H9 (cell line): ENCODE measurements at regions not wholly inside any gene's neighbourhood (a gene's known extent, or its start where the extent isn't known, plus 50 kb on each side); places are given as distances from the start of the nearest gene placed in this dataset.

ENCODE experiments used
- DNase-seq: peaks from one replicate; pipeline ENCODE4 v3.0.0-alpha.2; 2017
- H2AFZ ChIP-seq: one replicate; pipeline ENCODE4 v1.6.1; 2013; ENCODE audit warnings: mild to moderate bottlenecking, low read length, control low read depth, moderate library complexity
- H2AK5ac ChIP-seq: 2 replicates; pipeline ENCODE4 v1.6.1; 2013; ENCODE audit warnings: low read length, control low read depth, mixed read lengths; ENCODE audit not compliant: insufficient read length
- H2BK120ac ChIP-seq: one replicate; pipeline ENCODE4 v1.6.1; 2013; ENCODE audit warnings: low read depth, mild to moderate bottlenecking, low read length, control low read depth, inconsistent platforms; ENCODE audit not compliant: poor library complexity, severe bottlenecking
- H2BK12ac ChIP-seq: 2 replicates; pipeline ENCODE4 v1.6.1; 2013; ENCODE audit warnings: low read length, control low read depth, mixed read lengths, low read depth; ENCODE audit not compliant: insufficient read length
- H2BK15ac ChIP-seq: 2 replicates; pipeline ENCODE4 v1.6.1; 2013; ENCODE audit warnings: low read depth, low read length, control low read depth
- H2BK20ac ChIP-seq: one replicate; pipeline ENCODE4 v1.6.1; 2013; ENCODE audit warnings: low read depth, mild to moderate bottlenecking, low read length, control low read depth, inconsistent platforms; ENCODE audit not compliant: poor library complexity, severe bottlenecking
- H2BK5ac ChIP-seq: 2 replicates; pipeline ENCODE4 v1.6.1; 2013; ENCODE audit warnings: low read length, control low read depth, mixed read lengths; ENCODE audit not compliant: insufficient read length
- H3K14ac ChIP-seq: 2 replicates; pipeline ENCODE4 v1.6.1; 2013; ENCODE audit warnings: low read length, control low read depth; ENCODE audit not compliant: insufficient read depth
- H3K18ac ChIP-seq: 2 replicates; pipeline ENCODE4 v1.6.1; 2013; ENCODE audit warnings: low read depth, mild to moderate bottlenecking, mixed read lengths, low read length, control low read depth; ENCODE audit not compliant: insufficient read length
- H3K23ac ChIP-seq: 2 replicates; pipeline ENCODE4 v1.6.1; 2013; ENCODE audit warnings: low read length, control low read depth, mixed read lengths, low read depth; ENCODE audit not compliant: insufficient read length
- H3K23me2 ChIP-seq: 2 replicates; pipeline ENCODE4 v1.6.1; 2013; ENCODE audit warnings: low read depth, mild to moderate bottlenecking, mixed read lengths, low read length, control low read depth; ENCODE audit not compliant: insufficient read length, poor library complexity, severe bottlenecking
- H3K27ac ChIP-seq: 2 replicates; pipeline ENCODE4 v1.5.1; 2013; ENCODE audit warnings: low read length, control low read depth, mixed read lengths, low read depth; ENCODE audit not compliant: insufficient read length
- H3K27me3 ChIP-seq: 2 replicates; pipeline ENCODE4 v1.6.1; 2013; ENCODE audit warnings: low read length, control low read depth, inconsistent platforms; ENCODE audit not compliant: insufficient read depth
- H3K4ac ChIP-seq: 2 replicates; pipeline ENCODE4 v1.6.1; 2013; ENCODE audit warnings: low read depth, mild to moderate bottlenecking, control low read depth, inconsistent platforms, low read length, moderate library complexity
- H3K4me1 ChIP-seq: 2 replicates; pipeline ENCODE4 v1.6.1; 2013; ENCODE audit warnings: low read length, control low read depth, inconsistent platforms; ENCODE audit not compliant: insufficient read depth
- H3K4me2 ChIP-seq: 2 replicates; pipeline ENCODE4 v1.6.1; 2013; ENCODE audit warnings: low read length, control low read depth, mixed read lengths; ENCODE audit not compliant: insufficient read length, insufficient read depth
- H3K56ac ChIP-seq: 2 replicates; pipeline ENCODE4 v1.6.1; 2013; ENCODE audit warnings: low read depth, mild to moderate bottlenecking, mixed read lengths, low read length, control low read depth; ENCODE audit not compliant: insufficient read length
- H3K79me1 ChIP-seq: 2 replicates; pipeline ENCODE4 v1.6.1; 2013; ENCODE audit warnings: low read depth, mild to moderate bottlenecking, moderate library complexity, low read length, control low read depth, inconsistent platforms; ENCODE audit not compliant: insufficient read depth, poor library complexity, severe bottlenecking
- H3K79me2 ChIP-seq: 2 replicates; pipeline ENCODE4 v1.6.1; 2013; ENCODE audit warnings: low read length, control low read depth, inconsistent platforms; ENCODE audit not compliant: insufficient read depth
- H3K9ac ChIP-seq: 2 replicates; pipeline ENCODE4 v1.6.1; 2013; ENCODE audit warnings: low read length, control low read depth, mixed read lengths; ENCODE audit not compliant: insufficient read length; ENCODE audit errors: extremely low read depth
- H3K9me3 ChIP-seq: one replicate; pipeline ENCODE4 v1.6.1; 2013; ENCODE audit warnings: low read depth, low read length, inconsistent platforms; ENCODE audit not compliant: control insufficient read depth
- H3T11ph ChIP-seq: one replicate; pipeline ENCODE4 v1.6.1; 2013; ENCODE audit warnings: mild to moderate bottlenecking, low read length, control low read depth, inconsistent platforms
- H4K20me1 ChIP-seq: one replicate; pipeline ENCODE4 v1.6.1; 2013; ENCODE audit not compliant: control insufficient read depth, insufficient read length, insufficient read depth
- H4K5ac ChIP-seq: 2 replicates; pipeline ENCODE4 v1.6.1; 2013; ENCODE audit warnings: low read depth, mild to moderate bottlenecking, mixed read lengths, low read length, control low read depth; ENCODE audit not compliant: insufficient read length
- H4K8ac ChIP-seq: replicated peaks from 2 replicates; pipeline ENCODE4 v1.6.1; 2013; ENCODE audit warnings: low read length, control low read depth, mixed read lengths, low read depth; ENCODE audit not compliant: insufficient read length
- H4K91ac ChIP-seq: 2 replicates; pipeline ENCODE4 v1.6.1; 2013; ENCODE audit warnings: low read depth, mild to moderate bottlenecking, moderate library complexity, mixed read lengths, low read length, control low read depth; ENCODE audit not compliant: insufficient read length
- H3K27ac Mint-ChIP-seq, 3 experiments: 2 replicates in 2 of 3; 3 replicates in 1 of 3; pipeline ENCODE4 v1.8.0; 2020 to 2021; ENCODE audit warnings: mixed read lengths in 3 of 3, mild to moderate bottlenecking in 1 of 3, moderate library complexity in 1 of 3
- H3K27me3 Mint-ChIP-seq: 2 replicates; pipeline ENCODE4 v1.8.0; 2021; ENCODE audit warnings: low read depth, mild to moderate bottlenecking, moderate library complexity, mixed read lengths
- H3K36me3 Mint-ChIP-seq, 3 experiments: 2 replicates in 2 of 3; 3 replicates in 1 of 3; pipeline ENCODE4 v1.8.0; 2020 to 2021; ENCODE audit warnings: low read depth in 3 of 3, mixed read lengths in 3 of 3; ENCODE audit not compliant: insufficient read depth in 1 of 3
- H3K4me1 Mint-ChIP-seq, 2 experiments: 2 replicates each; pipeline ENCODE4 v1.8.0; 2020; ENCODE audit warnings: mixed read lengths in 2 of 2
- H3K4me3 Mint-ChIP-seq, 2 experiments: 2 replicates in 1 of 2; 3 replicates in 1 of 2; pipeline ENCODE4 v1.8.0; 2020 to 2021; ENCODE audit warnings: mild to moderate bottlenecking in 2 of 2, mixed read lengths in 2 of 2, moderate library complexity in 1 of 2
- H3K9me3 Mint-ChIP-seq, 2 experiments: 2 replicates in 1 of 2; 3 replicates in 1 of 2; pipeline ENCODE4 v1.8.0; 2020; ENCODE audit warnings: mild to moderate bottlenecking in 2 of 2, mixed read lengths in 2 of 2, moderate library complexity in 1 of 2
- WGBS: extraction: QIAGEN DNeasy Blood & Tissue Kit; methylation state at CpG from one replicate; pipeline ENCODE4 v1.1.7; 2013; ENCODE audit warnings: missing lambda C conversion rate, low lambda C conversion rate, mixed read lengths; ENCODE audit not compliant: insufficient read length; ENCODE audit errors: extremely low coverage; 5-methylcytosine and 5-hydroxymethylcytosine counted together
- TF ChIP-seq, protein P1 (sequence below): fragments of 200-600 bp; sonication (generic); conservative IDR thresholded peaks from 3 replicates; pipeline ENCODE4 v1.8.0; 2021; ENCODE audit warnings: antibody characterized with exemption, mild to moderate bottlenecking

DNA sequence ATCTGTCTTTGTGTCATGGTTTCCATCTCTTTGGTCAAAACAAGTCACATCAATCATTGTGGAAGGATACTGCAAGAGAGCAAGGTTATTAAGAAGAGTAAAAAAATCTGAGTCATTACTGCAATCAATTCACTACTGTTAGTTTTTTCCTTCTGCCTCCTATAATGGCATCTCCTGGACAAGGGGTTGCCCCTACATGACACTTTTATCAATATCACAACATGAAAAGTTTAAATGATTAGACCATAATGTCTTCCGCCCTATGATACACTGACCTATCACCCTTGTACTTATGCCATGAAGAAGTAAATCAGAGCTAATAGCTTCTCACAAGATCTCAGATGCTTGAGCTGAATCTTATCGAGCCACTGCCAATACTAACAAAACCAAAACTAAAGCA is 223.9 kb downstream of the KCNK2 start:
- Histone ChIP-seq H4K8ac (no peak overlapping the region), H3K18ac (no peak overlapping the region), H3K23ac (no peak overlapping the region), H3K79me1 (no peaks in the 10 kb centered on the region), H3K23me2 (no peaks in the 10 kb centered on the region), H3K4ac (no peak overlapping the region), H3K4me1 (no peaks in the 10 kb centered on the region), H2AK5ac (no peak overlapping the region), H3T11ph (no peak overlapping the region), H4K5ac (no peak overlapping the region), H2BK12ac (no peak overlapping the region), H3K79me2 (no peaks in the 10 kb centered on the region), H3K9me3 (no peaks in the 10 kb centered on the region), H2AFZ (no peak overlapping the region), H3K14ac (no peak overlapping the region), H2BK5ac (no peak overlapping the region), H2BK20ac (no peak overlapping the region), H3K4me2 (no peak overlapping the region), H4K20me1 (no peaks in the 10 kb centered on the region), H2BK15ac (no peak overlapping the region), H3K27me3 (no peaks in the 10 kb centered on the region), H2BK120ac (no peak overlapping the region), H4K91ac (no peak overlapping the region), H3K27ac (no peak overlapping the region), H3K9ac (no peak overlapping the region), H3K56ac (no peak overlapping the region)
- Mint-ChIP-seq H3K27ac (no peak overlapping the region), H3K4me3 (no peak overlapping the region), H3K9me3 (no peaks in the 10 kb centered on the region), H3K4me1 (peaks cover 0 to 12% of the 10 kb centered on the region in 2 experiments; a peak in 2 of 4 replicates), H3K27me3 (no peaks in the 10 kb centered on the region), H3K36me3 (no peaks in the 10 kb centered on the region)
- TF ChIP-seq, protein P1, sequence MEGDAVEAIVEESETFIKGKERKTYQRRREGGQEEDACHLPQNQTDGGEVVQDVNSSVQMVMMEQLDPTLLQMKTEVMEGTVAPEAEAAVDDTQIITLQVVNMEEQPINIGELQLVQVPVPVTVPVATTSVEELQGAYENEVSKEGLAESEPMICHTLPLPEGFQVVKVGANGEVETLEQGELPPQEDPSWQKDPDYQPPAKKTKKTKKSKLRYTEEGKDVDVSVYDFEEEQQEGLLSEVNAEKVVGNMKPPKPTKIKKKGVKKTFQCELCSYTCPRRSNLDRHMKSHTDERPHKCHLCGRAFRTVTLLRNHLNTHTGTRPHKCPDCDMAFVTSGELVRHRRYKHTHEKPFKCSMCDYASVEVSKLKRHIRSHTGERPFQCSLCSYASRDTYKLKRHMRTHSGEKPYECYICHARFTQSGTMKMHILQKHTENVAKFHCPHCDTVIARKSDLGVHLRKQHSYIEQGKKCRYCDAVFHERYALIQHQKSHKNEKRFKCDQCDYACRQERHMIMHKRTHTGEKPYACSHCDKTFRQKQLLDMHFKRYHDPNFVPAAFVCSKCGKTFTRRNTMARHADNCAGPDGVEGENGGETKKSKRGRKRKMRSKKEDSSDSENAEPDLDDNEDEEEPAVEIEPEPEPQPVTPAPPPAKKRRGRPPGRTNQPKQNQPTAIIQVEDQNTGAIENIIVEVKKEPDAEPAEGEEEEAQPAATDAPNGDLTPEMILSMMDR: no peak
- no CpG with 5 or more reads among the region's 2 CpGs for WGBS
- DNase-seq: no peak
